ENCODE measurements at regions not wholly inside any gene's neighbourhood (a gene's known extent, or its start where the extent isn't known, plus 50 kb on each side); places are given as distances from the start of the nearest gene placed in this dataset.

DNA sequence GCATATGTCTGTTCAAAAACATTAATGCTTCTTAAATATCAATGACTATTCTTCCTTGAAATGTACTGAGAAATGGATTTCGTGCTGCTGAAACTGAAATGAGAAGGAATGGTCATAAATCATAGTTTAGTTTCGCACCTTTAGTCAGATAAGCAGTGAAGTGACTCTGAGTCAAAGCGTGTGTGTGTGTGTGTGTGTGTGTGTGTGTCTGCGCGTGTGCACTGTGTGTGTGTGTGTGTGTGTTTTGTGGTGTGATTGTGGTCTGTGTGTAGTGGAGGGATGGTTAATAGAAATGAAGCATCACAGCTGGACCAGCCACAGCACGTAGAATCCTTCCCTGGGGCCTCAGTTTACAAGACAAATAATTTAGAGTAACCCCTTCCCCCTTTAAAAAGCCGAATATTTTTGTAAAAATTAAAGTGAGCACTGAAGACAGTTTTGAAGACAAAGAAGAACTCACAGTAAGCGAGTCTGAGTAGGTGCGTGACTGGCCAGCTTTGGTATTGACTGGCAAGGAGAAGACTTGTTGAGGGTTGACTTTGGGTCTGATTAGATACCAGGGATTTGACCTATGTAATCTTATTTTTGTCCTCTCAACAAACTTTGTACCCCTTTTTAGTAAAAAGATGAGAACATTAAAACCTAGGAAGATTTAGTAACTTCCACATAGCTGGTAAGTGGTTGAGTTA lies 202.0 kb upstream of the IL12A start:
- ATAC-seq: no peak

DNA sequence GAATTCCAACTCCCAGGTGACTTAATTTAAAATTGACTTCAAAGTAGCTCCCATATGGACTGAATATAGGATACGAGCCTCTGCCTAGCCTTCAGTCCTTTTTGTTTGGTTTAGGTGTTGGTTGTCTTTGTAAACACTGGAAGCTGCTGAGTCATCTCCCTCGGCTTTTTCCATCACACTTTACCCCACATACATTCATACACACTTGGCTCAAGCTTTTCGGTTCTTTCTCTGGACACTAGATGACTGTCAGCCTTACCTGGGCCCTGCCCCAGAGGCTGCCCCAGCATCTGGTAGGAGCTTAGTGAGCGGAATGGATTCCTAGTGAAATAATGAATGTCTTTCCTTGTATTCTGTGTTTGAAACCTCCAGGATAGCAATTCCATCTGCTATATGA lies 201.5 kb upstream of the IL12A start:
- TF ChIP-seq ISL1 (CRISPR knock-in tag; IDR thresholded peaks at IDR 0.05) (no peak), ZFP3 (CRISPR knock-in tag; IDR thresholded peaks at IDR 0.05) (no peak), SNAI2 (CRISPR knock-in tag; IDR thresholded peaks at IDR 0.05) (no peak), ZC3H10 (CRISPR knock-in tag; IDR thresholded peaks at IDR 0.05) (no peak), TCF4 (CRISPR knock-in tag; IDR thresholded peaks at IDR 0.05; ENCODE audit: borderline replicate concordance) (no peak), CSDC2 (CRISPR knock-in tag; IDR thresholded peaks at IDR 0.05) (no peak), GLIS3 (CRISPR knock-in tag; IDR thresholded peaks at IDR 0.05) (no peak), BACH2 (CRISPR knock-in tag; IDR thresholded peaks at IDR 0.05; ENCODE audit: borderline replicate concordance) (no peak), ESRRG (CRISPR knock-in tag; IDR thresholded peaks at IDR 0.05) (no peak), RARB (CRISPR knock-in tag; IDR thresholded peaks at IDR 0.05) (no peak), ZFP30 (CRISPR knock-in tag; IDR thresholded peaks at IDR 0.05) (no peak), TOX (CRISPR knock-in tag; IDR thresholded peaks at IDR 0.05; ENCODE audit: borderline replicate concordance) (no peak), ZNF8 (CRISPR knock-in tag; IDR thresholded peaks at IDR 0.05) (no peak)
- TF ChIP-seq, protein P1, sequence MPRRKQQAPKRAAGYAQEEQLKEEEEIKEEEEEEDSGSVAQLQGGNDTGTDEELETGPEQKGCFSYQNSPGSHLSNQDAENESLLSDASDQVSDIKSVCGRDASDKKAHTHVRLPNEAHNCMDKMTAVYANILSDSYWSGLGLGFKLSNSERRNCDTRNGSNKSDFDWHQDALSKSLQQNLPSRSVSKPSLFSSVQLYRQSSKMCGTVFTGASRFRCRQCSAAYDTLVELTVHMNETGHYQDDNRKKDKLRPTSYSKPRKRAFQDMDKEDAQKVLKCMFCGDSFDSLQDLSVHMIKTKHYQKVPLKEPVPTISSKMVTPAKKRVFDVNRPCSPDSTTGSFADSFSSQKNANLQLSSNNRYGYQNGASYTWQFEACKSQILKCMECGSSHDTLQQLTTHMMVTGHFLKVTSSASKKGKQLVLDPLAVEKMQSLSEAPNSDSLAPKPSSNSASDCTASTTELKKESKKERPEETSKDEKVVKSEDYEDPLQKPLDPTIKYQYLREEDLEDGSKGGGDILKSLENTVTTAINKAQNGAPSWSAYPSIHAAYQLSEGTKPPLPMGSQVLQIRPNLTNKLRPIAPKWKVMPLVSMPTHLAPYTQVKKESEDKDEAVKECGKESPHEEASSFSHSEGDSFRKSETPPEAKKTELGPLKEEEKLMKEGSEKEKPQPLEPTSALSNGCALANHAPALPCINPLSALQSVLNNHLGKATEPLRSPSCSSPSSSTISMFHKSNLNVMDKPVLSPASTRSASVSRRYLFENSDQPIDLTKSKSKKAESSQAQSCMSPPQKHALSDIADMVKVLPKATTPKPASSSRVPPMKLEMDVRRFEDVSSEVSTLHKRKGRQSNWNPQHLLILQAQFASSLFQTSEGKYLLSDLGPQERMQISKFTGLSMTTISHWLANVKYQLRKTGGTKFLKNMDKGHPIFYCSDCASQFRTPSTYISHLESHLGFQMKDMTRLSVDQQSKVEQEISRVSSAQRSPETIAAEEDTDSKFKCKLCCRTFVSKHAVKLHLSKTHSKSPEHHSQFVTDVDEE (CRISPR knock-in tag; IDR thresholded peaks at IDR 0.05): no peak
- TF ChIP-seq, protein P2, sequence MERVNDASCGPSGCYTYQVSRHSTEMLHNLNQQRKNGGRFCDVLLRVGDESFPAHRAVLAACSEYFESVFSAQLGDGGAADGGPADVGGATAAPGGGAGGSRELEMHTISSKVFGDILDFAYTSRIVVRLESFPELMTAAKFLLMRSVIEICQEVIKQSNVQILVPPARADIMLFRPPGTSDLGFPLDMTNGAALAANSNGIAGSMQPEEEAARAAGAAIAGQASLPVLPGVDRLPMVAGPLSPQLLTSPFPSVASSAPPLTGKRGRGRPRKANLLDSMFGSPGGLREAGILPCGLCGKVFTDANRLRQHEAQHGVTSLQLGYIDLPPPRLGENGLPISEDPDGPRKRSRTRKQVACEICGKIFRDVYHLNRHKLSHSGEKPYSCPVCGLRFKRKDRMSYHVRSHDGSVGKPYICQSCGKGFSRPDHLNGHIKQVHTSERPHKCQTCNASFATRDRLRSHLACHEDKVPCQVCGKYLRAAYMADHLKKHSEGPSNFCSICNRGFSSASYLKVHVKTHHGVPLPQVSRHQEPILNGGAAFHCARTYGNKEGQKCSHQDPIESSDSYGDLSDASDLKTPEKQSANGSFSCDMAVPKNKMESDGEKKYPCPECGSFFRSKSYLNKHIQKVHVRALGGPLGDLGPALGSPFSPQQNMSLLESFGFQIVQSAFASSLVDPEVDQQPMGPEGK (CRISPR knock-in tag; IDR thresholded peaks at IDR 0.05; ENCODE audit: borderline replicate concordance): no peak
- TF ChIP-seq, protein P3, sequence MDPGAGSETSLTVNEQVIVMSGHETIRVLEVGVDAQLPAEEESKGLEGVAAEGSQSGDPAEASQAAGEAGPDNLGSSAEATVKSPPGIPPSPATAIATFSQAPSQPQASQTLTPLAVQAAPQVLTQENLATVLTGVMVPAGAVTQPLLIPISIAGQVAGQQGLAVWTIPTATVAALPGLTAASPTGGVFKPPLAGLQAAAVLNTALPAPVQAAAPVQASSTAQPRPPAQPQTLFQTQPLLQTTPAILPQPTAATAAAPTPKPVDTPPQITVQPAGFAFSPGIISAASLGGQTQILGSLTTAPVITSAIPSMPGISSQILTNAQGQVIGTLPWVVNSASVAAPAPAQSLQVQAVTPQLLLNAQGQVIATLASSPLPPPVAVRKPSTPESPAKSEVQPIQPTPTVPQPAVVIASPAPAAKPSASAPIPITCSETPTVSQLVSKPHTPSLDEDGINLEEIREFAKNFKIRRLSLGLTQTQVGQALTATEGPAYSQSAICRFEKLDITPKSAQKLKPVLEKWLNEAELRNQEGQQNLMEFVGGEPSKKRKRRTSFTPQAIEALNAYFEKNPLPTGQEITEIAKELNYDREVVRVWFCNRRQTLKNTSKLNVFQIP (CRISPR knock-in tag; IDR thresholded peaks at IDR 0.05; ENCODE audit: borderline replicate concordance, low read depth): no peak

More for the DNA sequence above, 202.0 kb upstream of the IL12A start:
- TF ChIP-seq, protein P2 (CRISPR knock-in tag; IDR thresholded peaks at IDR 0.05; ENCODE audit: borderline replicate concordance): no peak
- TF ChIP-seq TCF4 (CRISPR knock-in tag; IDR thresholded peaks at IDR 0.05; ENCODE audit: borderline replicate concordance): no peak
- TF ChIP-seq CSDC2 (CRISPR knock-in tag; IDR thresholded peaks at IDR 0.05): no peak
- no peak for TF ChIP-seq TOX (CRISPR knock-in tag; IDR thresholded peaks at IDR 0.05; ENCODE audit: borderline replicate concordance)
- TF ChIP-seq ESRRG (CRISPR knock-in tag; IDR thresholded peaks at IDR 0.05): no peak
- no peak for TF ChIP-seq GLIS3 (CRISPR knock-in tag; IDR thresholded peaks at IDR 0.05)
- no peak for TF ChIP-seq SNAI2 (CRISPR knock-in tag; IDR thresholded peaks at IDR 0.05)
- TF ChIP-seq OSR1 (CRISPR knock-in tag; IDR thresholded peaks at IDR 0.05): no peak
- TF ChIP-seq ZNF565 (CRISPR knock-in tag; conservative IDR thresholded peaks at IDR 0.05; ENCODE audit: low read depth): no peak
- TF ChIP-seq ZC3H10 (CRISPR knock-in tag; IDR thresholded peaks at IDR 0.05): no peak
- TF ChIP-seq PPARA (CRISPR knock-in tag; IDR thresholded peaks at IDR 0.05; ENCODE audit: borderline replicate concordance): no peak
- TF ChIP-seq, protein P3 (CRISPR knock-in tag; IDR thresholded peaks at IDR 0.05; ENCODE audit: borderline replicate concordance, low read depth): no peak
- TF ChIP-seq, protein P1 (CRISPR knock-in tag; IDR thresholded peaks at IDR 0.05): no peak
- TF ChIP-seq ISL1 (CRISPR knock-in tag; IDR thresholded peaks at IDR 0.05): no peak

More for the DNA sequence above, 201.5 kb upstream of the IL12A start:
- peak; percentile 63 for ATAC-seq

Data from SK-N-SH treated with all-trans-retinoic acid at 6 μM for 48 hours (cell line).